ENCODE measurements at regions not wholly inside any gene's neighbourhood (a gene's known extent, or its start where the extent isn't known, plus 50 kb on each side); places are given as distances from the start of the nearest gene placed in this dataset.

DNA sequence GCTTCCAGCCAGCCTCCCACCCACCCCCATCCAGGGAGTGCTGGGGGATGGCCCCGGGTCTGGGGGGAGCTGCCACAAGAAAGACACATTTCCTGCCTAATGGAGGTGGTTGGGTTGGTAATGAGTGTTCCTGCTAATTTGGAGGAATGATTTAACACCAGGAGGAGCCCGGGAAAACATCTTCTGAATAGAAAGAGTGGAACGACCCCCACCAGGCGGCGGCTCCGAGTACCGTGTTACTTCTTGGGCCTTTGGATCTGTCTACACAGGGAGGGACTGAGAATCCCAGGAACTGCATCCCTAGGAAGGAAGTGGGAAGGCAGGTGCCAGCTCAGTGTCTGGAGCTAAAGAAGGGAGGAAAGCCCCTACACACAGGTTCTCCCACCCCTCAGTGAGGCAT lies 64.6 kb downstream of the TSPAN17 start:
- TF ChIP-seq, protein P1, sequence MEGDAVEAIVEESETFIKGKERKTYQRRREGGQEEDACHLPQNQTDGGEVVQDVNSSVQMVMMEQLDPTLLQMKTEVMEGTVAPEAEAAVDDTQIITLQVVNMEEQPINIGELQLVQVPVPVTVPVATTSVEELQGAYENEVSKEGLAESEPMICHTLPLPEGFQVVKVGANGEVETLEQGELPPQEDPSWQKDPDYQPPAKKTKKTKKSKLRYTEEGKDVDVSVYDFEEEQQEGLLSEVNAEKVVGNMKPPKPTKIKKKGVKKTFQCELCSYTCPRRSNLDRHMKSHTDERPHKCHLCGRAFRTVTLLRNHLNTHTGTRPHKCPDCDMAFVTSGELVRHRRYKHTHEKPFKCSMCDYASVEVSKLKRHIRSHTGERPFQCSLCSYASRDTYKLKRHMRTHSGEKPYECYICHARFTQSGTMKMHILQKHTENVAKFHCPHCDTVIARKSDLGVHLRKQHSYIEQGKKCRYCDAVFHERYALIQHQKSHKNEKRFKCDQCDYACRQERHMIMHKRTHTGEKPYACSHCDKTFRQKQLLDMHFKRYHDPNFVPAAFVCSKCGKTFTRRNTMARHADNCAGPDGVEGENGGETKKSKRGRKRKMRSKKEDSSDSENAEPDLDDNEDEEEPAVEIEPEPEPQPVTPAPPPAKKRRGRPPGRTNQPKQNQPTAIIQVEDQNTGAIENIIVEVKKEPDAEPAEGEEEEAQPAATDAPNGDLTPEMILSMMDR (IDR thresholded peaks at IDR 0.05) = no peak
- no peak overlapping the region for H3K27ac Mint-ChIP-seq (ENCODE audit: unreplicated experiment)
- peaks cover 7% of the 10 kb centered on the region for H3K36me3 Mint-ChIP-seq (ENCODE audit: low read depth)
- H3K4me1 Mint-ChIP-seq (ENCODE audit: low read depth) = no peaks in the 10 kb centered on the region
- H3K9me3 Mint-ChIP-seq (ENCODE audit: low read depth) = peaks cover 18% of the 10 kb centered on the region
- peaks cover 50% of the 10 kb centered on the region for H3K27me3 Mint-ChIP-seq (ENCODE audit: low read depth)
- DNase-seq (ENCODE audit: low spot score) = no peak
- H3K4me3 Mint-ChIP-seq (ENCODE audit: unreplicated experiment) = no peak overlapping the region

GRCh38 chr5:176712546-176713304 lies 65.4 kb downstream of the TSPAN17 start:
- H3K4me3 Mint-ChIP-seq (ENCODE audit: unreplicated experiment) = no peak overlapping the region
- peaks cover 7% of the 10 kb centered on the region for H3K36me3 Mint-ChIP-seq (ENCODE audit: low read depth)
- H3K9me3 Mint-ChIP-seq (ENCODE audit: low read depth) = peaks cover 18% of the 10 kb centered on the region
- TF ChIP-seq, protein P1 (IDR thresholded peaks at IDR 0.05) = no peak
- no peak overlapping the region for H3K27ac Mint-ChIP-seq (ENCODE audit: unreplicated experiment)
- H3K27me3 Mint-ChIP-seq (ENCODE audit: low read depth) = peaks cover 53% of the 10 kb centered on the region
- DNase-seq (ENCODE audit: low spot score) = no peak
- H3K4me1 Mint-ChIP-seq (ENCODE audit: low read depth) = no peaks in the 10 kb centered on the region

DNA sequence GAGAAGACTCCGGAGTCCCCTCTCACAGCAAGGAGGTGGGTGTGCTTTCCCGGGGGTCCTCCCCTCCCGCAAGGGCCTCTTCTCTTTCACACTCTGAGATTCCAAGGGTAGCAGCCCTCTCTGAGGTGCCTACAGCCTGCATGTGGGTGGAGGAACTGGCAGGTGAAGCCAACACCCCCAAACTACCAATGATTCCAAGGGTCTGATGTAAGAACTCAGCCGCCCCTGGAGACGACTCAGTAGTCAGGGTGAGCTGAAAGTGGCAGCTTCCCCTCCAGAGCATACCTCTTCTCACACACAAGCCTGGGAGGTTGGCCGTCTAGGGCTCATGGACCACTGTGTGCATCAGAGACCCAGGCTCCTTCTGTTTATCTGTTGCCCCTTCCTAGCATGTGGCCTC lies 66.1 kb downstream of the TSPAN17 start:
- Mint-ChIP-seq H3K4me3 (ENCODE audit: unreplicated experiment) (no peak overlapping the region), H3K4me1 (ENCODE audit: low read depth) (no peaks in the 10 kb centered on the region), H3K9me3 (ENCODE audit: low read depth) (peaks cover 18% of the 10 kb centered on the region), H3K27ac (ENCODE audit: unreplicated experiment) (no peak overlapping the region), H3K27me3 (ENCODE audit: low read depth) (peaks cover 55% of the 10 kb centered on the region), H3K36me3 (ENCODE audit: low read depth) (peaks cover 7% of the 10 kb centered on the region)
- DNase-seq (ENCODE audit: low spot score) = no peak
- TF ChIP-seq, protein P1 (IDR thresholded peaks at IDR 0.05) = no peak

DNA sequence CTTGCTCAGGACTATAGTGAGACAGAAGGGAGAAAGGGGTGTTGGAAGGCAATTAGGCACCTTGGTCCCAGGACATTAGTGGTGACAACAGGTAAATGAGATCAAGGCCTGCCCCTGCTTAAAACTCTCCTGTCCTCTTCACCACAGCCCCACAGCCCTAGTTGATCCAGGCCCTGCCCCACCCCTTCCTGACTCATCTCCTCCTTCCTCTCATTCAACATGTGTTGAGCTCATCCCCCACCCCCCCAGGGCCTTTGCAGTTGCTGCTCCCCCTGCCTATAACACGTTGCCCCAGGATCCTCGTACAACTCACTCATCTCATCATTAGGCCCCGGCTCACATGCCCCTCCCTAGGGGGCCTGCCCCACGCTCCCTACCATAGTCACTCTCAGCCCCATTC lies 66.8 kb downstream of the TSPAN17 start:
- Mint-ChIP-seq H3K4me3 (ENCODE audit: unreplicated experiment) (no peak overlapping the region), H3K9me3 (ENCODE audit: low read depth) (peaks cover 18% of the 10 kb centered on the region), H3K27ac (ENCODE audit: unreplicated experiment) (no peak overlapping the region), H3K36me3 (ENCODE audit: low read depth) (peaks cover 7% of the 10 kb centered on the region), H3K4me1 (ENCODE audit: low read depth) (no peaks in the 10 kb centered on the region), H3K27me3 (ENCODE audit: low read depth) (peaks cover 57% of the 10 kb centered on the region)
- TF ChIP-seq, protein P1 (IDR thresholded peaks at IDR 0.05) = no peak
- no peak for DNase-seq (ENCODE audit: low spot score)

GRCh38 chr5:176716320-176716719 lies 69.0 kb downstream of the TSPAN17 start:
- peaks cover 18% of the 10 kb centered on the region for H3K9me3 Mint-ChIP-seq (ENCODE audit: low read depth)
- H3K4me1 Mint-ChIP-seq (ENCODE audit: low read depth) = no peaks in the 10 kb centered on the region
- H3K27me3 Mint-ChIP-seq (ENCODE audit: low read depth) = peaks cover 60% of the 10 kb centered on the region
- H3K36me3 Mint-ChIP-seq (ENCODE audit: low read depth) = peaks cover 7% of the 10 kb centered on the region
- H3K4me3 Mint-ChIP-seq (ENCODE audit: unreplicated experiment) = no peak overlapping the region
- no peak overlapping the region for H3K27ac Mint-ChIP-seq (ENCODE audit: unreplicated experiment)
- TF ChIP-seq, protein P1 (IDR thresholded peaks at IDR 0.05) = no peak
- DNase-seq (ENCODE audit: low spot score) = no peak
